OCI-M1 (cell line): ENCODE measurements at regions not wholly inside any gene's neighbourhood (a gene's known extent, or its start where the extent isn't known, plus 50 kb on each side); places are given as distances from the start of the nearest gene placed in this dataset.
"Not testable (repeated sequence)": the region's sequence is repeated elsewhere in the genome, so short reads cannot be mapped to it uniquely, and the experiment has no call there.

Source experiments
- DNase-seq: peaks from one replicate; lab custom pipeline; 2025; lab: John Stamatoyannopoulos, UW

DNA sequence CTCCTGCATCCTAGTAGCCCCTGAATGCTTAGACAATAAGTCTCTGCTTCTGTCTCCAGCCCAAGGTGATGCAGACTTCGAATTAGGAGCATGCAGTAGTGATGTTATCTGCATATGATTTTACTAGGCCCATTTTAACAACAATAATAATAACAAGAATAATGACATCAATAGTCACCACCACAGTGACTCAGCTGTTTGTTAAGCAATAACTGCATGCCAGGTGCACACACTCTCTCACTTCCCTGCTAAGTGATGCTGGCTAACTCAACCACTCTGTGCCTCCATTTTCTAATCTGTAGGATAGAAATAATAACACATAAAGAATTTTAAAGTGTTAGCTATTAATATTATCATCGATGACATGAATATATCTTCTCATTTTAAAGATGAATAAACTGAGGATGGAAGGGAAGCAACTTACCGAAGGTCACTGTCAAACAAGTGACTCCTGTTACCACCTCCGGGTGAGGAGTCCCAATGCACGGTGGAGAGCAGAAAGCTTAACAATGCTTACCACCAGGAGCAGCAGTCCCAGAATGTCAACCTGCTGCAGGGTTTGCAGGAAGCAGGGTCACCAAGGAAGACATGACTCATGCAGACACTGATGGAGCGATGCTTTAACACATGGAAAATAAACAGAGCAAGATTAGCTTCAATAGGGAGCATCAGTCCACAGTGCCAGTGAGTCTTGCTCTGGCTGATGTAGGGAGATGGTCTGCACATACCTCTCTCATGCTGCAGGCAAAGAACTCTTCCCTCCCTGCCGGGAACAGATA is 290.2 kb downstream of the SPATA17 start:
- no peak for DNase-seq

DNA sequence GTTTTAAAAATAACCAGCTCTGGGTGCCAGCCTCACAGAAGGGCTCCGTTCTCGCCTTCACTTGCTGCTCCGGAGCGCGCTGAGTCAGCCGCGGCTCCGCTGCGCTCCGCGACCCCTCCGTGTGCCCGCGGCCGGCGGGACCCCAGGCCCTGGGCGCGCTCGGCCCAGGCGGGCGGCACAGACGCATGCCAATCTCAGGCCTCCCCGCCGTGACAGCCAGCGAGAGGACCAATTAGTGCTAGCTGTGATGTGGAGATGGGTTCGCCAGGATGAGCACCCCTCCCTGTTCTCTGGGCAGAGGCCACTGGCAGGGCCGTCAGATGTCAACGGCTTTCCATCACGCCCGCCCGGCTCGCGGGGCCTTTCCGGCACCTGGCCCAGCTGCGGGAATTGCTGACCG is 293.8 kb downstream of the SPATA17 start:
- DNase-seq = no peak

DNA sequence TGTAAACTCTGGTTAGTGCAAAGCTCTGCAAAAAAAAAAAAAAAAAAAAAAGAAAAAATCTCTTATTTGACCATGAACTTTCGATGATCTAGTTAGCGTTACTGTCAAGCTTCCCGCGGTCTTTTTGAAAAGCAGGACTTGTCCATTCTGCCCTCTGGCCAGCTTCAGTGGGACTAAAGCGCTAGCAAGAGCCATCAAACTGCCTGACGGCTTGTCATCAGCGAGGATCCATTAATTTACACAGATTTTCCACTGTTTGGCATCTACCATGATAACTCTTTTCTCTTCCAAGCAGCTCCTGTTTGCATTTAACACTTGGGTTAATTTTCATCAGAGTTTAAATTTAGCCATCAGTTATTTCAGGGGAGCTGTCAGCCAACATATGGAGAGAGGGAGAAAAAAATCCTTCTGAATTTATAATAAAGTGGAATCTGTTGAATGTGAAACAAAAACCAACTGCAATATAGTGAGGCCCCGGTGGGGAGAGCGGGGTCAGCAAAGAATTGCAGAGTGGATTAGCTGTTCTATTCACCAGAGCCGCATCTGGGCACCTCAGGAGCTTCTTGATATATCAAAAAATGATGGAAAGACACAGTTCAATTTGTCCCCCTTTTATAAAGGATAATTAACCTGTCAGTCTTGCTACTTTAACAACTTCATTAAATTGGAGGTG is 298.2 kb downstream of the SPATA17 start:
- DNase-seq = no peak

DNA sequence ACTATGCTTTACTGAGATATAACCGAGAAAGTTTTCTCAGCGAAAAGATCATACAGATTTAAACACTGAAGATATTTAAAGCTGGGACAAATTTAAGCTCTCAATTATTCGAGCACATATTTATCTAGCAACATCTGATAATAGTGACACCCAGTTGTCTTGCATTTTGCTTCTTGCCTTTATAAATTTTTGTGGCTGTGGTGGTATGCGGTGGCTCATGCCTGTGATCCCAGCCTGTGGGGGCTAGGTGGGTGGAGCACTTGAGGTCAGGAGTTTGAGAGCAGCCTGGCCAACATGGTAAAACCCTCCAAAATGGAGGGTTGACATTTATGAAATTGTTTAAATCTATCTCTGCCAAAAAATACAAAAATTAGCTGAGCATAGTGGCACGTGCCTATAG is 312.2 kb downstream of the SPATA17 start:
- no peak for DNase-seq

DNA sequence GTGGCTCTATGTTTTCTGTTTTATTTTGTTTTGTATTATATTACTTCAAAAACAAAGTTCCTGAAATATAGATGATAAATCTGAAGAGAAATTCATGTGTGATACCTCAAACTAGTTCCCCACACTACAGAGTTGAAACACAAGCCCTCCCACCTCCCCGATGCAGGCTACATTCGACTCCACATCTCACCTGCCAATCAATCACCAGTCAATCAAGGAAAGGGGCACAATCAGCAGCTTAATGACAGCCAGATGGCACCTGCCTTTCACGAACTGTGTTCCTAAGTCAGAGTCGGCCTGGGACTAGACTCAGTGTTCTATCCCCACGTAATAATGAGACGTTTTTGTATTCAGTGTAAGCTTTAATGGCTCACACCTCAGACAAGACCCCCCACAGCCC is 313.4 kb downstream of the SPATA17 start:
- no peak for DNase-seq

DNA sequence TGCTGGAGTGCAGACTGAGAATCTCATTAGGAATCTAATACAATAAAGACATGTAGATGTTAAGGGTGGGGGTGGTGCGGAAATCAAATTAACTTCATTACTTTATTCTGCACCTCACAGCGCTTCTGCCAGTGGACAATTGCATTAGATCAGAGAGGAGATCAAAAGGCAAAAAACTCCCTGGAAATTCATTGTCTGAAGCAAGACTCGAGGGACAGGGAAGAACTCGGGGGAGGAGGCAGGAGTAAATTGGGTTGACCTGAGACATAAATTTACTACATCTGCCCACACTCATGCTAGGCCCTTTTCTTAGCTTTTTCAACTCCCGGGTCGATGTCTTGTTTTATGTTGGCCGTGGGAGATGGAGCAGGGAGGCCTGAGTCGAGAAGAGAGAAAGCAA is 315.4 kb downstream of the SPATA17 start:
- DNase-seq = no peak

DNA sequence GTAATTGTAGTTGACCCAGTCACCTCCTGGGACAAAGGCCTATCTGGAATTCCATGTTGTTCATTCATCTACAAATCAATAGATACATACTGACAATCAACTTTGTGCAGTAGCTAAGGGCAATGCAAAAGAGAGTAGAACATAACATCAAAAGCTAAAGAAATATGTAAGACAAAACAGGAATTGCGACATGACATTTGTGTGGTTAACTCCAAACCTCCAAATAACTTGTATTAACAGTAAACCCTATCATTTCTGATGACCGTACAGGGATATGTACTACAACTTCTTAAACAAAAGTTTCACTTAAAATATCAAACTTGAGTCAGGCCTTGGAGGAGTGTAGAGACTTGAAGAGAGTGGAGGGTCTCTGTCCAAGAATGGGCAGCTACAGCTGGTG is 317.6 kb downstream of the SPATA17 start:
- DNase-seq = no peak

DNA sequence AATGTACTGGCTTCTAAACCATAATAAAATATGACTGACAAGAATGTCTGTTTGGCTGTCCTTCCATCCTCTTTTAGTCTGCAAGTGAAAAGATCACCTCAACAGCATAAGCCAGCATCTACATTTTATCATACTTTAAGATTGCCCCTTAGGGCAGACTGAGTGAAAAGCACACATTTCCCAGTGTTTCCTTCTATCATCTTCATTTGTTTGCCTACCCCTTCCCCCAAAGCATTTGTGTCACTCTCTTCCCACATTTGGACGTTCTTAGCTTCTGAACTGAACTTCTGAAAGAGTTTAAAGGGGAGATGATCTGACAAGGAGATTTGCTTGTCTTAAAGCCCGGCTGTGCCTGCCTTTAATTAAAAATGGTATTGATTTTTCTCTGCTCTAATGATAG is 322.2 kb downstream of the SPATA17 start:
- no peak for DNase-seq

DNA sequence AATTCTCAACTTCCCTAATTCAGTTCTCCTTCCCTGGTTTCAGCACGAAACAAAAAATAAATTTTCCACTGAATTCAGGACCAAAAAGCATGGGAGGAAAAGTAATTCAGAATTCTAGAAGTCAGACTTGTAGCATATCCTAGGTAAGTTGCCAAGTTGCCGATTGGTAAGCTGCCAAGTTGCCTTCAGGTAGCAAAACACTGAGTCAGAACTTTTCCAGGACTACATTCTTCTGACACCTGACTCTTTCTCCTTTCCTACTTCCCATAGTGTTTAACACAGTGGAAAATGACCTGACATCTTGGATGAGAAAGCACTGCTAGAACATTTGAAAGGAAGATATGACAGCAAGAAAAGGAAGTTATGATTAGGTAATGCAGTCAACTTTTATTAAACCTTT is 322.8 kb downstream of the SPATA17 start:
- DNase-seq = no peak

DNA sequence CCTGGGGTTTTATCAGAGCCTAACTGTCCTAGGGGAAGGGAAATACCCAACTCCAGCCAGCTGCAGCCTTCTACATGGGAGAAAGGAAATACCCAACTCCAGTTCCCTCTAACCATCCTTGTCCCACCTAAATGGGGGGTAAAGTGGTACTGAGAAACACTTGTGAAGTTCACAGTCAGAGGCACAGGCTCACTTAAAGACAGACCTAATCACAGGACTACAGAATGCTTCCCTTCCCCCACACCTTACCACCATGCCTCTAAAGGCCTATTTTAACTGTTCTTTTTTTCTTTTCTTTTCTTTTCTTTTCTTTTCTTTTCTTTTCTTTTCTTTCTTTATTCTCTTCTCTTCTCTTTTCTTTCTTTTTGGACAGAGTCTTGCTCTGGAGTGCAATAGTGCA is 324.6 kb downstream of the SPATA17 start:
- no peak for DNase-seq

DNA sequence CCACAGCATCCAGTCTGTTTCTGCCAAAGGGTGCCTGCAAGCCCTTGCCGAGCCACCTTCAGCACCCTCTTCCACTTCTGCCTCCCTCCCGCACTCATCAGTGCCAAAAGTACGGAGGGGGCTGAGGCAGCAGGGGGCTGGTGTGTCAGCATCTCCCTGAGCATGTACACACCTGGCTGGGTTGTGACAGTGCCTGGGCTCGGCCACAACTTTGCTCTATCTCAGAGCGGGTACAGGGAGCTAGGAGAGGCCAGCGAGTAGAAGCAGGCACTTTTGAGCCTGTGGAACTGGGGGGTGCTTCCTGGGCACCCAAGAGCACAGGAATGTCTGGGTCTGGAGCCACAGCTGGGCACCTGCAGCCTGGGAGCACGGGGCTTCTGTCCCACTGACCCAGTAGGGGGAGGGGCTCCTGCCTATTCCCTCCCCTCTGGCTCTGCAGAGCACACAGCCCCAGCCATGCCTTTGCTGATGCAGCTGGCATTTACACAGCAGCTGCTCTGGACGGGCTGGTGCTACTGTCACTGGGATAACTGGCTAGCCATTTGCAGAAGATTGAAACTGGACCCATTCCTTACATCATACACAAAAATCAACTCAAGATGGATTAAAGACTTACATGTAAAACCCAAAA is 319.8 kb upstream of the RRP15 start:
- DNase-seq = no peak

DNA sequence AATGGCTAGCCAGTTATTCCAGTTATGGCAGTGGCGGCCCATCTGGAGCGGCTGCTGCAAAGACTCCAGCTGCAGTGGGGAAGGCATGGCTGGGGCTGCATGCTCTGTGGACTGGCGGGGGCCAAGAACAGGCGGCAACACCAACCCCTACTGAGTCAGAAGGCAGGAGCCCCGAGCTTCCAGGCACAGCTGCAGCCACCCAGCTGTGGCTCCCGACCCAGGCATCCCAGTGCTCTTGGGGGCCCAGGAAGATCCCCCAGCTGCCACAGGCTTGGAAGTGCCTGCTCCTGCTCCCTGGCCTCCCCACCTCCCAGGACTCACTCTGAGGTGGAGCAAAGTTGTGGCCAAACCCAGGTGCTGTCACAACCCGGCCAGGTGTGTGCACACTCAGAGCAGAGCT is 317.0 kb upstream of the RRP15 start:
- DNase-seq = no peak

DNA sequence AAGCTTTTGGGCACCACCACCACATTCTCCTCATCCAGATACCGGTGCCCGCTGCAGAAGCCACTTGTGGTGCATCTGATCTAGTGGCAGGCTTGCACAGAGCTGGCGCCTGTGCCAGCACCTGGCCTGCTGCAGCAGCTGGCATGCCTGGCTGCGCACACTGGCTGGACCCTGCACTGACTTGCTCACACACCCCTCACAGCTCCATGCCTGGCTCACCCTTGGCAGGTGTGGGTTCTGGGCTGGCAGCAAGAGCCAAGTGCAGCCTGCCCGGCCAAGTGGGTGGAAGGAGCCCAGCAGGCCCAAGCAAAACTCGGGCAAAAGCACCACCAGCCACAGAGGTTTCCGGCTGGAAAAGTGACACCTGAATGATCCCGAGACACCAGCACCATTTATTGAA is 315.7 kb upstream of the RRP15 start:
- DNase-seq = no peak

DNA sequence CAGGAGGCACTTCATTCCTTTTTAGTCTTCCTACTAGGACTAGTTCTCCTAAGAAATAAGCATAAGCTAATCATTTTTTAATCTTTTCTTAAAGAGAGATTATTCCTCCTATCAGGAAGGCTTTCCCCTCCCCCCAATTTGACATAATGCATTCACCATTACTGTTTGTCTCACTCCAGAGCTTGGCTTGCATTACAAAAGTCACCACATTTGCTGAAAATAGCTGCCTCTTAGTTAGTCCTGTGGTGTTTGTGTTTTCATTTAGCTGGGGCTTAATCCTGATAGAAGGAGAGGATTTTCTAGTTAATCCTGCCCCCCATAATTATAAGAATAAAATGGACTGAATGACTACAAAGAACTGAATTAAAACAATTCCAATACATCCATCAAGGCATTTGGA is 307.1 kb upstream of the RRP15 start:
- DNase-seq = no peak

DNA sequence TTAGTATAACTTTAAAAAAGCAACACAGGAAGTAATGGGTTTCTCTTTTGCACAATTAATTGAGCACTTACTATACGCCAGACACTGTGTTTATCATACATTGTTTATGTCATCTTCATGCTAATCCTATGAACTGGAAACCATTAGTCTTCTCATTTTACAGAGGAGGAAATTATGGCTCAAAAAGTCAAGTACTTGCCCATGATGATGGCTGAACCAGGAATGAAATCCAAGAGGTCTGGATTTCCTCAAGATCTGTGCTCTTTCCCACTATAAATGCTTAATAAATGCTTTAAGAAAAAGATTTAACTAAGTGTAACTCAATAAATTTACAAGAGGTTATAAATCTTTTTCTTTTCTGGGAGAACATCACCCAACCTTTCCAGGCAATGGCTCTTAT is 303.7 kb upstream of the RRP15 start:
- no peak for DNase-seq

DNA sequence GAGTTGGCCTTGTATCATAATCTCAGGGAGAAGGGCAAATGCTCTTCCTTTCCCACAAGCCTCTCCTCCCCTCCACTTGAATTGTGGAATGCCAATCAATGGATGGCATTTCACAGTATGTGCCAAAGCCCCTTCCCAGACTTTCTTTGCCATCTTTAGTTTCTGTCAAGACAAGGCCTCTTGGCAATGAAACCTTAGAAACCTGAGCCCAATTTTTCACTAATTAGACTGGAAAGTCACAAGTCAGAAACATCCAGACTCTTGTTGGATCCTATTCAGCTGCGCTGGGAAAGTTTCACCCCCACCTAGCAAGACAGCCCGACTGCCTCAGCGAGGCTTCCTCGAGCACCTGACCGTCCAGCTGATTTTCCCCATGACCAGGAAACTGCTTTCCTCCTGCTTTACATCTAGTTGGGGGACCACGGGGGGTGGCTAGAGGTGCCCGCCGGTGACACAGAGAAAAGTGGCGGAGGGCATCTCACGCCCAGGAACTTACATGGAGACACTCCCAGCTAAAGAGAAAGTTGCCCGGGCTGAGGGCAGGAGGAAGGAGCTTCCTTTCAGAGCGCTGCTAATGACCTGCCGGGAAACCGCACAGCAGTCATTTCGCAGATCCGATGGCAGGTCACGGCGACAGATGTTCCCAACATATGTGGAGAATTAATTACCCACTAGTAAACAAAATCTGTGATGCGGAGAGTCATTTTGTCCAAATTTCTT is 302.6 kb upstream of the RRP15 start:
- no peak for DNase-seq

DNA sequence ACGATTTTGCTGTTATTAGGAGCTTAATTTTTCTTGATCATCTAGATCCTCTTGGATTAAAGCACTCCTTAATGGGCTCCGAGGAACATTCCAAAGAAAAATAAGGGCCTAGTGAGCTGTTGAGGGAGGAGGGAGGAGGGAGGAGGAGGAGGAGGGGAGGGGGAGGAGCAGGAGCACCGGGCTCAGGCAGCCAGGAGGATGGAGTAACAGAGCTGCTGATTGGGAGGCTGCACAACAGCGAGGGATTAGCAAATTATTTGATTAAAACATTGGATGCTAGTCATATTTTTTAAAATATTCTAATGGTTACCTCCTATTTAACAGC is 302.1 kb upstream of the RRP15 start:
- DNase-seq = no peak

DNA sequence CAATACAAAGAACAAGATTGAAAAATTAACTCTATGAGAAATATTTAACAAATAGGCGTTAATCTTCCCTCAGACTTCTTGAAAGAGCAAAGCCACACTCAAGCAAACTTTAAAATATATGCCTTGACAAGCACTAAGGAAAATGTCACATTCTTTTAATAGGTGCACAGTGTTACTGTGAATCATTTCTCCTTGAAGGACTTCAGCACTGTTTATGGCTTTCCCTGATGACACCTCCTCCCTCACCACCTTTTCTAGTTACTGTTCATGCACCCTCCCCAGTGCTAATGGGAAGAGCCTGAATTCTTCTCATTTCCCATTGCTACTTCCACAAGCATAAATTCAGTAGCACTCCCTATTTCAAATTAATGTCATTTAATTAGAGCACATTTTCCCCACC is 299.5 kb upstream of the RRP15 start:
- no peak for DNase-seq

DNA sequence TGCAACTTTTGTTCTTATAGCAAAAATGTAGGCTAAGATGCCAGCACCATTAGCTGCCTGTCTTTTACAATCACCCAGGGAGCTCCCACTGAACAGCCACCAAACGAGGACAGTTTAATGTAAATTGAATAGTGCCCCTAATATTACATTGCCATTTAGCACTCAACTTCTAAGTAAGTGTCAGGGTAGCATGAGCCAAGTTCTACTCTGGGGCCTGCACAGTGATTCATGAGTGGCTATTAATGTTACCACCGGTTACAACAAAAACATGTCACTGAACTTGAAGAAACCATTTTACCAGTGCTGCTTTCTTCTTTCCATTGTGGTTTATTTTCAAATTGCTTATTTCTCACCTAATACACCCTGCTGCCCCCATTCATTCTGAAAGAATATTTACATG is 295.6 kb upstream of the RRP15 start:
- DNase-seq = no peak

DNA sequence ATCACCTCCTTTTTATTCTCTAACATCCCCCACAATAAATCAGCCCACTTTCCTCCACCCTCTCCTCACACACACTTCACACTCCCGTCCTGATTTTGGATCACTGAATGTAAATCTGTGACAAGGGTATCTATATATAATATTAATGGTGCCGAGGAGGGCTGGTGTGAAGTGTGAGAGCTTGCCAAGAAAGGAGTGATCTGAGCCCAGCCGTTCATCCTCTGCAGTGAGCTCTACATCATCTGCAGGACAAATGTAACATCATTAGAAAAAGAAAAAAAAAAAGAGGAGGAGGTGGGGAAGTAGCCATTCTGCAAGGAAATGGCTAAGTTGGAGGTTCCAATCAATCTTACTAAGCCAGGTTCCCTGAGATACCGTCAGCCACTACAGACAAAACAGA is 291.7 kb upstream of the RRP15 start:
- DNase-seq = no peak

DNA sequence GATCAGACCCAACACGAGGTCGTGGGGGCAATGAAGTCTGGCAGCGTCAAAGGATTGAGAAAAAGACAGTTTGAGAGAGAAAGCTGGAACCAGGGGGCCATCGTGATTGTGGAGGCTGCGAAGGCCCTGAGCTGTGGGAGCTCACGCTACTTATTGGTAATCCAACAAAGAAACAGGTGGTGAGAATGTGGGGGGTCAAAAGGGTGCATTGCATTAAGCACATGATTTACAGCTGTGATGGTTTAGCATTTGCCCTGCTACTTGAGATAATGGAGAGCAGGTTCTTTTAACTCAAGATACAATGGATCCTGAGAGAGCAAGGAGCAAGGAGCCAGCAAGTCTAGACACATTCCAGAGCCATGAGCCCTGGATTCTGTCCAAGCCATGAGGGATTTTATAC is 276.8 kb upstream of the RRP15 start:
- DNase-seq = not testable (repeated sequence)

DNA sequence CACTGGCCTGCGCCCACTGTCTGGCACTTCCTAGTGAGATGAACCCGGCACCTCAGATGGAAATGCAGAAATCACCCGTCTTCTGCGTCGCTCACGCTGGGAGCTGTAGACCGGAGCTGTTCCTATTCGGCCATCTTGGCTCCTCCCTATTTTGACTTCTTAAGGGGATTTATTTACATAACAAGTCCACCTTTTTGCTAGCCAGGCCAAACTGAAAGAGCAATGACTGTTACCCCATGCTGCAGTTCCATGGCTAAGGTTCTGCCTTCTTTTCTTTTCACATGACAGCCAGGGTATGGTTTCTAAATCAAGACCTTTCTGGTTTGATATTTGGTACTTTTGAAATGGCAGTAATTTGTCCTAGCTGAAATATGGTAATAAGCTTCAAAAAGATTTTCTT is 270.0 kb upstream of the RRP15 start:
- not testable (repeated sequence) for DNase-seq

DNA sequence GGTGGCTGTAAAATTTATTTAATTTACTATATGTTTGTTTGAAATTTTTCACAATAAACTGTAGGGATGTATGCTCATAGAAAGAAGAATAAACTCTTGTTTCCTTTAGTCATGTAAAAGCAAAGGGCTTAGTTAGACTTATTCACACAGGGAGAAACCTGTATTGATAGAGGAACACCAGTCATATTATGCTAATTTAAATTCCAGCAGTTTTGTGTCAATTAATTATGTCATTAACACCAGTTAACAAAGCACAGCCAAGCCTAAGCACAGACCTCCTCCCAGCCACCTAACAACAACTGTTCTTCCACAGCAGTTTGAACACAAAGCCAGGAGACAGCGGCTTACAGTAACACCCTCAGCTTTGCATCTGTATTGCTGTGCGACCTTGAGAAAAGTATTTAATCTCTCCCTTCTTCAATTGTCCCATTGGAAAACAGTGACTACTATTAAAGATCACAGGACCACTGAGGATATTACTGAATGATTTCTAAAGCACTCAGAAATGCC is 260.8 kb upstream of the RRP15 start:
- no peak for DNase-seq
